H9 (cell line): ENCODE measurements at regions not wholly inside any gene's neighbourhood (a gene's known extent, or its start where the extent isn't known, plus 50 kb on each side); places are given as distances from the start of the nearest gene placed in this dataset.

Experiments
- DNase-seq: peaks from one replicate; pipeline ENCODE4 v3.0.0-alpha.2; 2017
- H2AFZ ChIP-seq: one replicate; pipeline ENCODE4 v1.6.1; 2013; ENCODE audit warnings: mild to moderate bottlenecking, low read length, control low read depth, moderate library complexity
- H2AK5ac ChIP-seq: 2 replicates; pipeline ENCODE4 v1.6.1; 2013; ENCODE audit warnings: low read length, control low read depth, mixed read lengths; ENCODE audit not compliant: insufficient read length
- H2BK120ac ChIP-seq: one replicate; pipeline ENCODE4 v1.6.1; 2013; ENCODE audit warnings: low read depth, mild to moderate bottlenecking, low read length, control low read depth, inconsistent platforms; ENCODE audit not compliant: poor library complexity, severe bottlenecking
- H2BK12ac ChIP-seq: 2 replicates; pipeline ENCODE4 v1.6.1; 2013; ENCODE audit warnings: low read length, control low read depth, mixed read lengths, low read depth; ENCODE audit not compliant: insufficient read length
- H2BK15ac ChIP-seq: 2 replicates; pipeline ENCODE4 v1.6.1; 2013; ENCODE audit warnings: low read depth, low read length, control low read depth
- H2BK20ac ChIP-seq: one replicate; pipeline ENCODE4 v1.6.1; 2013; ENCODE audit warnings: low read depth, mild to moderate bottlenecking, low read length, control low read depth, inconsistent platforms; ENCODE audit not compliant: poor library complexity, severe bottlenecking
- H2BK5ac ChIP-seq: 2 replicates; pipeline ENCODE4 v1.6.1; 2013; ENCODE audit warnings: low read length, control low read depth, mixed read lengths; ENCODE audit not compliant: insufficient read length
- H3K14ac ChIP-seq: 2 replicates; pipeline ENCODE4 v1.6.1; 2013; ENCODE audit warnings: low read length, control low read depth; ENCODE audit not compliant: insufficient read depth
- H3K18ac ChIP-seq: 2 replicates; pipeline ENCODE4 v1.6.1; 2013; ENCODE audit warnings: low read depth, mild to moderate bottlenecking, mixed read lengths, low read length, control low read depth; ENCODE audit not compliant: insufficient read length
- H3K23ac ChIP-seq: 2 replicates; pipeline ENCODE4 v1.6.1; 2013; ENCODE audit warnings: low read length, control low read depth, mixed read lengths, low read depth; ENCODE audit not compliant: insufficient read length
- H3K23me2 ChIP-seq: 2 replicates; pipeline ENCODE4 v1.6.1; 2013; ENCODE audit warnings: low read depth, mild to moderate bottlenecking, mixed read lengths, low read length, control low read depth; ENCODE audit not compliant: insufficient read length, poor library complexity, severe bottlenecking
- H3K27ac ChIP-seq: 2 replicates; pipeline ENCODE4 v1.5.1; 2013; ENCODE audit warnings: low read length, control low read depth, mixed read lengths, low read depth; ENCODE audit not compliant: insufficient read length
- H3K27me3 ChIP-seq: 2 replicates; pipeline ENCODE4 v1.6.1; 2013; ENCODE audit warnings: low read length, control low read depth, inconsistent platforms; ENCODE audit not compliant: insufficient read depth
- H3K4ac ChIP-seq: 2 replicates; pipeline ENCODE4 v1.6.1; 2013; ENCODE audit warnings: low read depth, mild to moderate bottlenecking, control low read depth, inconsistent platforms, low read length, moderate library complexity
- H3K4me1 ChIP-seq: 2 replicates; pipeline ENCODE4 v1.6.1; 2013; ENCODE audit warnings: low read length, control low read depth, inconsistent platforms; ENCODE audit not compliant: insufficient read depth
- H3K4me2 ChIP-seq: 2 replicates; pipeline ENCODE4 v1.6.1; 2013; ENCODE audit warnings: low read length, control low read depth, mixed read lengths; ENCODE audit not compliant: insufficient read length, insufficient read depth
- H3K56ac ChIP-seq: 2 replicates; pipeline ENCODE4 v1.6.1; 2013; ENCODE audit warnings: low read depth, mild to moderate bottlenecking, mixed read lengths, low read length, control low read depth; ENCODE audit not compliant: insufficient read length
- H3K79me1 ChIP-seq: 2 replicates; pipeline ENCODE4 v1.6.1; 2013; ENCODE audit warnings: low read depth, mild to moderate bottlenecking, moderate library complexity, low read length, control low read depth, inconsistent platforms; ENCODE audit not compliant: insufficient read depth, poor library complexity, severe bottlenecking
- H3K79me2 ChIP-seq: 2 replicates; pipeline ENCODE4 v1.6.1; 2013; ENCODE audit warnings: low read length, control low read depth, inconsistent platforms; ENCODE audit not compliant: insufficient read depth
- H3K9ac ChIP-seq: 2 replicates; pipeline ENCODE4 v1.6.1; 2013; ENCODE audit warnings: low read length, control low read depth, mixed read lengths; ENCODE audit not compliant: insufficient read length; ENCODE audit errors: extremely low read depth
- H3K9me3 ChIP-seq: one replicate; pipeline ENCODE4 v1.6.1; 2013; ENCODE audit warnings: low read depth, low read length, inconsistent platforms; ENCODE audit not compliant: control insufficient read depth
- H3T11ph ChIP-seq: one replicate; pipeline ENCODE4 v1.6.1; 2013; ENCODE audit warnings: mild to moderate bottlenecking, low read length, control low read depth, inconsistent platforms
- H4K20me1 ChIP-seq: one replicate; pipeline ENCODE4 v1.6.1; 2013; ENCODE audit not compliant: control insufficient read depth, insufficient read length, insufficient read depth
- H4K5ac ChIP-seq: 2 replicates; pipeline ENCODE4 v1.6.1; 2013; ENCODE audit warnings: low read depth, mild to moderate bottlenecking, mixed read lengths, low read length, control low read depth; ENCODE audit not compliant: insufficient read length
- H4K8ac ChIP-seq: replicated peaks from 2 replicates; pipeline ENCODE4 v1.6.1; 2013; ENCODE audit warnings: low read length, control low read depth, mixed read lengths, low read depth; ENCODE audit not compliant: insufficient read length
- H4K91ac ChIP-seq: 2 replicates; pipeline ENCODE4 v1.6.1; 2013; ENCODE audit warnings: low read depth, mild to moderate bottlenecking, moderate library complexity, mixed read lengths, low read length, control low read depth; ENCODE audit not compliant: insufficient read length
- H3K27ac Mint-ChIP-seq, 3 experiments: 2 replicates in 2 of 3; 3 replicates in 1 of 3; pipeline ENCODE4 v1.8.0; 2020 to 2021; ENCODE audit warnings: mixed read lengths in 3 of 3, mild to moderate bottlenecking in 1 of 3, moderate library complexity in 1 of 3
- H3K27me3 Mint-ChIP-seq: 2 replicates; pipeline ENCODE4 v1.8.0; 2021; ENCODE audit warnings: low read depth, mild to moderate bottlenecking, moderate library complexity, mixed read lengths
- H3K36me3 Mint-ChIP-seq, 3 experiments: 2 replicates in 2 of 3; 3 replicates in 1 of 3; pipeline ENCODE4 v1.8.0; 2020 to 2021; ENCODE audit warnings: low read depth in 3 of 3, mixed read lengths in 3 of 3; ENCODE audit not compliant: insufficient read depth in 1 of 3
- H3K4me1 Mint-ChIP-seq, 2 experiments: 2 replicates each; pipeline ENCODE4 v1.8.0; 2020; ENCODE audit warnings: mixed read lengths in 2 of 2
- H3K4me3 Mint-ChIP-seq, 2 experiments: 2 replicates in 1 of 2; 3 replicates in 1 of 2; pipeline ENCODE4 v1.8.0; 2020 to 2021; ENCODE audit warnings: mild to moderate bottlenecking in 2 of 2, mixed read lengths in 2 of 2, moderate library complexity in 1 of 2
- H3K9me3 Mint-ChIP-seq, 2 experiments: 2 replicates in 1 of 2; 3 replicates in 1 of 2; pipeline ENCODE4 v1.8.0; 2020; ENCODE audit warnings: mild to moderate bottlenecking in 2 of 2, mixed read lengths in 2 of 2, moderate library complexity in 1 of 2
- CTCF ChIP-seq: fragments of 200-600 bp; sonication (generic); conservative IDR thresholded peaks from 3 replicates; pipeline ENCODE4 v1.8.0; 2021; ENCODE audit warnings: antibody characterized with exemption, mild to moderate bottlenecking
- WGBS: extraction: QIAGEN DNeasy Blood & Tissue Kit; methylation state at CpG from one replicate; pipeline ENCODE4 v1.1.7; 2013; ENCODE audit warnings: missing lambda C conversion rate, low lambda C conversion rate, mixed read lengths; ENCODE audit not compliant: insufficient read length; ENCODE audit errors: extremely low coverage; 5-methylcytosine and 5-hydroxymethylcytosine counted together

GRCh38 chr1:201689647-201690046 lies 139.3 kb upstream of the IPO9 start:
- H3K36me3 Mint-ChIP-seq, result no peaks in the 10 kb centered on the region
- H3K4me3 Mint-ChIP-seq, result no peak overlapping the region
- no peak overlapping the region for H3K56ac ChIP-seq
- no peak overlapping the region for H2BK12ac ChIP-seq
- no peaks in the 10 kb centered on the region for H3K9me3 Mint-ChIP-seq
- no peaks in the 10 kb centered on the region for H4K20me1 ChIP-seq
- DNase-seq, result no peak
- H3K4ac ChIP-seq, result no peak overlapping the region
- H4K5ac ChIP-seq, result no peak overlapping the region
- H3K9ac ChIP-seq, result no peak overlapping the region
- no peak overlapping the region for H2AFZ ChIP-seq
- H3K79me2 ChIP-seq, result no peaks in the 10 kb centered on the region
- H2BK20ac ChIP-seq, result no peak overlapping the region
- no peak overlapping the region for H3K4me2 ChIP-seq
- H3K27me3 Mint-ChIP-seq, result no peaks in the 10 kb centered on the region
- H3K23me2 ChIP-seq, result no peaks in the 10 kb centered on the region
- H3K27me3 ChIP-seq, result no peaks in the 10 kb centered on the region
- H3K27ac ChIP-seq, result no peak overlapping the region
- H3K27ac Mint-ChIP-seq, result no peak overlapping the region
- no peak overlapping the region for H3K23ac ChIP-seq
- no peaks in the 10 kb centered on the region for H3K79me1 ChIP-seq
- H3K18ac ChIP-seq, result no peak overlapping the region
- H2BK120ac ChIP-seq, result no peak overlapping the region
- H3K9me3 ChIP-seq, result no peaks in the 10 kb centered on the region
- H3K14ac ChIP-seq, result no peak overlapping the region
- H3T11ph ChIP-seq, result no peak overlapping the region
- no peak overlapping the region for H4K91ac ChIP-seq
- no peak for TF ChIP-seq CTCF
- peaks cover 27% of the 10 kb centered on the region; the same call in 1 of the 2 replicates for H3K4me1 ChIP-seq
- WGBS, result no CpG with 5 or more reads among the region's 8 CpGs
- H2AK5ac ChIP-seq, result no peak overlapping the region
- no peak overlapping the region for H2BK5ac ChIP-seq
- H4K8ac ChIP-seq, result no peak overlapping the region
- peaks cover 31 to 37% of the 10 kb centered on the region in 2 experiments for H3K4me1 Mint-ChIP-seq
- H2BK15ac ChIP-seq, result no peak overlapping the region
